Endothelial cell of umbilical vein (primary cell): ENCODE measurements at regions not wholly inside any gene's neighbourhood (a gene's known extent, or its start where the extent isn't known, plus 50 kb on each side); places are given as distances from the start of the nearest gene placed in this dataset.

Source experiments
- CTCF ChIP-seq, 2 donors: IDR thresholded peaks; 1 replicate in 1 of 2; 2 replicates in 1 of 2; pipeline ENCODE4 v1.5.1; 2011; ENCODE audit warnings: low read length in 2 of 2, mild to moderate bottlenecking in 2 of 2, moderate library complexity in 2 of 2, control low read depth in 1 of 2, inconsistent platforms in 1 of 2, low read depth in 1 of 2; ENCODE audit not compliant: insufficient read depth in 1 of 2; ENCODE audit errors: extremely low read depth in 1 of 2
- EZH2 ChIP-seq: IDR thresholded peaks from 2 replicates; pipeline ENCODE4 v1.6.1; 2012; ENCODE audit warnings: borderline replicate concordance, low read depth, mild to moderate bottlenecking, moderate library complexity, low read length, inconsistent platforms; ENCODE audit not compliant: severe bottlenecking
- FOS ChIP-seq: IDR thresholded peaks from 2 replicates; pipeline ENCODE4 v1.6.1; 2011; ENCODE audit warnings: mild to moderate bottlenecking, low read length, moderate library complexity, borderline replicate concordance; ENCODE audit not compliant: insufficient read depth
- GATA2 ChIP-seq: IDR thresholded peaks from 2 replicates; pipeline ENCODE4 v1.7.0; 2011; ENCODE audit warnings: low read depth, mild to moderate bottlenecking, moderate library complexity, mixed read lengths, low read length; ENCODE audit not compliant: insufficient read length, insufficient read depth
- JUN ChIP-seq: IDR thresholded peaks from 2 replicates; pipeline ENCODE4 v1.6.1; 2011; ENCODE audit warnings: borderline replicate concordance, low read depth; ENCODE audit not compliant: insufficient read length, insufficient read depth
- MYC ChIP-seq: IDR thresholded peaks from one replicate; pipeline ENCODE4 v1.6.1; 2011; ENCODE audit warnings: mild to moderate bottlenecking, low read depth, low read length
- POLR2A ChIP-seq: IDR thresholded peaks from 2 replicates; pipeline ENCODE4 v1.6.1; 2012; ENCODE audit warnings: low read depth, mild to moderate bottlenecking, control low read depth, low read length

- TF ChIP-seq GATA2, result no peak
- no peak for TF ChIP-seq CTCF (IDR thresholded peaks at IDR 0.05; ENCODE audit: extremely low read depth in 1 of 2, insufficient read depth in 1 of 2, low read depth in 1 of 2, low read length in 2 of 2)
- TF ChIP-seq MYC, result no peak
- TF ChIP-seq JUN, result no peak
- TF ChIP-seq POLR2A, result no peak
- TF ChIP-seq EZH2, result no peak
- no peak for TF ChIP-seq FOS
Observed at GRCh38 chr2:147385600-147385999, 459.2 kb upstream of the ACVR2A start.
